ENCODE measurements at regions not wholly inside any gene's neighbourhood (a gene's known extent, or its start where the extent isn't known, plus 50 kb on each side); places are given as distances from the start of the nearest gene placed in this dataset.

DNA sequence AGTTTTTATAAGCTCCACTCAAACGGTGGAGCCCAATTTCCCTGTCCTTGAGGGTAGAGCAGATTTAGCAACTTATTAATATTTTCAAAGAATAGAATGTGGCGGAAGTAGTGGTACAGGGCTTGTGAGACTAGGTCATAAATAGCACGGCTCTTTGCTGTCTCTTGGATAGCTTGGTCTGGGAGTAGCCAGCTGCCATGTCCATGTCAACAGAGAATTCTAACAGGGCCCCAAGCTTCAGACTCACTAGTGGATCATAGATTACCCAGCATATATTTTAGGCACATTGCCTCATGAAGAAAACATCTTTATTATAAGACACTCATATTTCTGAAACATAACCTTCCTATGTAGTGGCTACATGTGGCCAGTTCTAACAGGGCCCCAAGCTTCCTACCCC, 755.7 kb downstream of the HDGFL1 start:
- no peaks in the 10 kb centered on the region for H3K27me3 ChIP-seq (ENCODE audit: control insufficient read depth, low read length)
- no peak for TF ChIP-seq EZH2phosphoT487 (IDR thresholded peaks at IDR 0.05; ENCODE audit: borderline replicate concordance, low read length)
- TF ChIP-seq, protein P1, sequence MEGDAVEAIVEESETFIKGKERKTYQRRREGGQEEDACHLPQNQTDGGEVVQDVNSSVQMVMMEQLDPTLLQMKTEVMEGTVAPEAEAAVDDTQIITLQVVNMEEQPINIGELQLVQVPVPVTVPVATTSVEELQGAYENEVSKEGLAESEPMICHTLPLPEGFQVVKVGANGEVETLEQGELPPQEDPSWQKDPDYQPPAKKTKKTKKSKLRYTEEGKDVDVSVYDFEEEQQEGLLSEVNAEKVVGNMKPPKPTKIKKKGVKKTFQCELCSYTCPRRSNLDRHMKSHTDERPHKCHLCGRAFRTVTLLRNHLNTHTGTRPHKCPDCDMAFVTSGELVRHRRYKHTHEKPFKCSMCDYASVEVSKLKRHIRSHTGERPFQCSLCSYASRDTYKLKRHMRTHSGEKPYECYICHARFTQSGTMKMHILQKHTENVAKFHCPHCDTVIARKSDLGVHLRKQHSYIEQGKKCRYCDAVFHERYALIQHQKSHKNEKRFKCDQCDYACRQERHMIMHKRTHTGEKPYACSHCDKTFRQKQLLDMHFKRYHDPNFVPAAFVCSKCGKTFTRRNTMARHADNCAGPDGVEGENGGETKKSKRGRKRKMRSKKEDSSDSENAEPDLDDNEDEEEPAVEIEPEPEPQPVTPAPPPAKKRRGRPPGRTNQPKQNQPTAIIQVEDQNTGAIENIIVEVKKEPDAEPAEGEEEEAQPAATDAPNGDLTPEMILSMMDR (IDR thresholded peaks at IDR 0.05; ENCODE audit: low read depth, low read length, poor library complexity, severe bottlenecking) = no peak
- H3F3A ChIP-seq (ENCODE audit: control insufficient read depth, insufficient read depth) = no peaks in the 10 kb centered on the region
- H3K4me1 ChIP-seq (ENCODE audit: control insufficient read depth, low read length) = no peaks in the 10 kb centered on the region
- no peaks in the 10 kb centered on the region for H3K9me2 ChIP-seq (replicated peaks; ENCODE audit: control insufficient read depth, low read length)
- no peaks in the 10 kb centered on the region for H3K36me3 ChIP-seq (ENCODE audit: control insufficient read depth, low read length)
- H3K4me2 ChIP-seq (ENCODE audit: low read length) = no peak overlapping the region
- H4K20me1 ChIP-seq (ENCODE audit: control insufficient read depth, insufficient read depth, low read depth, low read length) = no peaks in the 10 kb centered on the region
- H3K9me3 ChIP-seq (ENCODE audit: control insufficient read depth, insufficient read depth, low read length) = no peaks in the 10 kb centered on the region
- H3K79me2 ChIP-seq (ENCODE audit: control insufficient read depth, low read length) = no peaks in the 10 kb centered on the region
- no peak overlapping the region for H3K4me3 ChIP-seq (ENCODE audit: low read length)
- H3K27ac ChIP-seq (ENCODE audit: low read depth, low read length) = no peak overlapping the region

DNA sequence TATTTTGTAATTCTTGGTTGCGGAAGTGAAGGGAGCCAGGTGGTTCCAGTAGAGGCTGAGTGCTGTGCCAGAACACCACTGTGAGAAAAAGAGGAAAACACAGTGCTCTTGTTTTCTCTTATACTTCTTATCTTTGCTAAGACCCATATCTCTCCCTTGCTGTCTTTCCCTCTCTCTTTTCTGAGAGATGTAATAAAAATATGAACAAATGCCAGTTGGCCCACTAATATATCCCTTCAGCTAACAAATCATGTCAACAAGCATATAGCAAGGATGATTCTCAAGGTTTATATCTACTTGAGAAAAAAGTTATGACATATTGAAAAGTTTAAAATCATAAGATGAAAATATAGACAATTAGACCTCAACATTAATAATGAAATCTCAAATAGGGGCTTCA, 758.3 kb downstream of the HDGFL1 start:
- Histone ChIP-seq H3K4me1 (ENCODE audit: control insufficient read depth, low read length) (no peaks in the 10 kb centered on the region), H3K4me2 (ENCODE audit: low read length) (no peak overlapping the region), H3K27me3 (ENCODE audit: control insufficient read depth, low read length) (no peaks in the 10 kb centered on the region), H3K27ac (ENCODE audit: low read depth, low read length) (no peak overlapping the region), H3K9me2 (replicated peaks; ENCODE audit: control insufficient read depth, low read length) (no peaks in the 10 kb centered on the region), H3K4me3 (ENCODE audit: low read length) (no peak overlapping the region), H3K9me3 (ENCODE audit: control insufficient read depth, insufficient read depth, low read length) (no peaks in the 10 kb centered on the region), H4K20me1 (ENCODE audit: control insufficient read depth, insufficient read depth, low read depth, low read length) (no peaks in the 10 kb centered on the region), H3K36me3 (ENCODE audit: control insufficient read depth, low read length) (no peaks in the 10 kb centered on the region), H3K79me2 (ENCODE audit: control insufficient read depth, low read length) (no peaks in the 10 kb centered on the region), H3F3A (ENCODE audit: control insufficient read depth, insufficient read depth) (no peaks in the 10 kb centered on the region)
- TF ChIP-seq EZH2phosphoT487 (IDR thresholded peaks at IDR 0.05; ENCODE audit: borderline replicate concordance, low read length) = no peak
- TF ChIP-seq, protein P1 (IDR thresholded peaks at IDR 0.05; ENCODE audit: low read depth, low read length, poor library complexity, severe bottlenecking) = no peak

DNA sequence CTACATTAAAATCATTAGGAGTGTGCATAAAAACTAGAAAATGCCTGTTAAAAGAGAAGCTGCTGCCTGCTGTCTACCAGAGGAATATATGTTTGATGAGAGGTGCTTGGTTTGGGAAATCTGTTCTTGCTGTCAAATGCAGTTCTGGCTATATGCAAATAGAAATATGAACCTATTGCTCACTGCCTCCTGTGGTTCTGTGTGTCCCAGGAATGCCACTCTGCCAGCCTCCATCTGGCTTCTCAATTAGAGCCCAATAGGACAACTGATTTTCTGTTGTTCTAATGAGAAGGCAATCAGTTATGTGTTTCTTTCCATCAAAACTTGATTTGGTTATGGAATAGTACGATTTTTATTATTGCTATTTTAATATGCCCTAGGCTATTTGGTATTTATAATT, 759.7 kb downstream of the HDGFL1 start:
- Histone ChIP-seq H3K4me2 (ENCODE audit: low read length) (no peak overlapping the region), H3K27ac (ENCODE audit: low read depth, low read length) (no peak overlapping the region)
- TF ChIP-seq, protein P1 (IDR thresholded peaks at IDR 0.05; ENCODE audit: low read depth, low read length, poor library complexity, severe bottlenecking) = no peak
- TF ChIP-seq EZH2phosphoT487 (IDR thresholded peaks at IDR 0.05; ENCODE audit: borderline replicate concordance, low read length) = no peak

DNA sequence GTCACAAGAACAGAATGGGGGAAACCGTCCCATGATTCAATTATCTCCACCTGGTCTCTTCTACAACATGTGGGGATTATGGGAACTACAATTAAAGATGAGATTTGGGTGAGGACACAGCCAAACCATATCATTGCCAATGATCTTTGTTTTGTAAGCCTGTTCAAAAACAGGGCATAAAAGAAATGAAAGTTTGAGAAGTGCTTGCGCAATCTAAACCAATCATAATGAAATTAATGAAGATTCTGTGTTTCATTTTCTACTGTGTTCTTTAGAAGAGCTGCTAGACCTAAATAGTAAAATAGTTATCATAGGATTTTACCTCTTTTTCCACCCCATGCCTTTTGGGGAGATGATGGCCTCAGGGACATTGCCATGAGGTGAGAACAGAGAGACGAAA, 761.3 kb downstream of the HDGFL1 start:
- Histone ChIP-seq H3K4me2 (ENCODE audit: low read length) (no peak overlapping the region), H3K9me2 (replicated peaks; ENCODE audit: control insufficient read depth, low read length) (no peaks in the 10 kb centered on the region), H3K4me1 (ENCODE audit: control insufficient read depth, low read length) (no peaks in the 10 kb centered on the region), H3K4me3 (ENCODE audit: low read length) (no peak overlapping the region), H3K27ac (ENCODE audit: low read depth, low read length) (no peak overlapping the region), H3K9me3 (ENCODE audit: control insufficient read depth, insufficient read depth, low read length) (no peaks in the 10 kb centered on the region), H3K79me2 (ENCODE audit: control insufficient read depth, low read length) (no peaks in the 10 kb centered on the region), H3K27me3 (ENCODE audit: control insufficient read depth, low read length) (no peaks in the 10 kb centered on the region), H3F3A (ENCODE audit: control insufficient read depth, insufficient read depth) (no peaks in the 10 kb centered on the region), H3K36me3 (ENCODE audit: control insufficient read depth, low read length) (no peaks in the 10 kb centered on the region), H4K20me1 (ENCODE audit: control insufficient read depth, insufficient read depth, low read depth, low read length) (no peaks in the 10 kb centered on the region)
- no peak for TF ChIP-seq EZH2phosphoT487 (IDR thresholded peaks at IDR 0.05; ENCODE audit: borderline replicate concordance, low read length)
- TF ChIP-seq, protein P1 (IDR thresholded peaks at IDR 0.05; ENCODE audit: low read depth, low read length, poor library complexity, severe bottlenecking) = no peak

More for the DNA sequence above, 759.7 kb downstream of the HDGFL1 start:
- Histone ChIP-seq H3K4me1 (ENCODE audit: control insufficient read depth, low read length) (no peaks in the 10 kb centered on the region), H3F3A (ENCODE audit: control insufficient read depth, insufficient read depth) (no peaks in the 10 kb centered on the region), H3K27me3 (ENCODE audit: control insufficient read depth, low read length) (no peaks in the 10 kb centered on the region), H3K9me3 (ENCODE audit: control insufficient read depth, insufficient read depth, low read length) (no peaks in the 10 kb centered on the region), H4K20me1 (ENCODE audit: control insufficient read depth, insufficient read depth, low read depth, low read length) (no peaks in the 10 kb centered on the region), H3K9me2 (replicated peaks; ENCODE audit: control insufficient read depth, low read length) (no peaks in the 10 kb centered on the region), H3K79me2 (ENCODE audit: control insufficient read depth, low read length) (no peaks in the 10 kb centered on the region), H3K36me3 (ENCODE audit: control insufficient read depth, low read length) (no peaks in the 10 kb centered on the region), H3K4me3 (ENCODE audit: low read length) (no peak overlapping the region)

Measured in DOHH2 (cell line).